MCF 10A (cell line): ENCODE measurements at regions not wholly inside any gene's neighbourhood (a gene's known extent, or its start where the extent isn't known, plus 50 kb on each side); places are given as distances from the start of the nearest gene placed in this dataset.
A peak's percentile ranks its signal among the peaks of the same experiment; 100 is the strongest.

Source experiments
- BruUV-seq: library from RNA; stranded (reverse); fragments of 400-500 nt; replicated peaks from 2 replicates; lab custom pipeline; 2021; lab: Mats Ljungman, UMichigan
- CTCF ChIA-PET: fragments of 300-600 bp; sonication (Branson Sonifier 250); formaldehyde crosslinking; extraction: SDS; loops from one replicate; lab custom pipeline; 2021; ENCODE audit warnings: antibody characterized with exemption, inconsistent platforms; lab: Yijun Ruan, JAX
- POLR2A ChIA-PET: fragments of 300-600, 350-650 bp; sonication (Branson Sonifier 250); formaldehyde crosslinking; extraction: SDS; loops from one replicate; lab custom pipeline; 2020; ENCODE audit warnings: antibody characterized with exemption, inconsistent platforms; lab: Yijun Ruan, JAX
- DNase-seq: peaks from one replicate; pipeline ENCODE4 v3.0.0-alpha.2; 2018; ENCODE audit not compliant: unreplicated experiment
- H3K27ac Mint-ChIP-seq: one replicate; pipeline ENCODE4 v1.8.0; 2022; ENCODE audit warnings: mild to moderate bottlenecking, low read depth, mixed read lengths; ENCODE audit not compliant: unreplicated experiment
- H3K27me3 Mint-ChIP-seq: one replicate; pipeline ENCODE4 v1.8.0; 2022; ENCODE audit warnings: mixed read lengths; ENCODE audit not compliant: insufficient read depth, unreplicated experiment
- H3K36me3 Mint-ChIP-seq: one replicate; pipeline ENCODE4 v1.8.0; 2022; ENCODE audit warnings: mild to moderate bottlenecking, moderate library complexity, mixed read lengths; ENCODE audit not compliant: insufficient read depth, unreplicated experiment
- H3K4me1 Mint-ChIP-seq: one replicate; pipeline ENCODE4 v1.8.0; 2022; ENCODE audit warnings: mixed read lengths; ENCODE audit not compliant: insufficient read depth, unreplicated experiment
- H3K4me3 Mint-ChIP-seq: one replicate; pipeline ENCODE4 v1.8.0; 2022; ENCODE audit warnings: mild to moderate bottlenecking, moderate library complexity, mixed read lengths; ENCODE audit not compliant: unreplicated experiment
- H3K9me3 Mint-ChIP-seq: one replicate; pipeline ENCODE4 v1.8.0; 2022; ENCODE audit warnings: mixed read lengths; ENCODE audit not compliant: unreplicated experiment
- intact Hi-C: fragments of 100-400 bp; cut with micrococcal nuclease; formaldehyde crosslinking; loops from 2 replicates; pipeline ENCODE4 v1.14.1; 2022
- TF ChIP-seq, protein P1 (sequence below): fragments of 200-600 bp; IDR thresholded peaks from one replicate; pipeline ENCODE4 v1.8.0; 2022; ENCODE audit warnings: antibody characterized with exemption, mild to moderate bottlenecking; ENCODE audit not compliant: unreplicated experiment

DNA sequence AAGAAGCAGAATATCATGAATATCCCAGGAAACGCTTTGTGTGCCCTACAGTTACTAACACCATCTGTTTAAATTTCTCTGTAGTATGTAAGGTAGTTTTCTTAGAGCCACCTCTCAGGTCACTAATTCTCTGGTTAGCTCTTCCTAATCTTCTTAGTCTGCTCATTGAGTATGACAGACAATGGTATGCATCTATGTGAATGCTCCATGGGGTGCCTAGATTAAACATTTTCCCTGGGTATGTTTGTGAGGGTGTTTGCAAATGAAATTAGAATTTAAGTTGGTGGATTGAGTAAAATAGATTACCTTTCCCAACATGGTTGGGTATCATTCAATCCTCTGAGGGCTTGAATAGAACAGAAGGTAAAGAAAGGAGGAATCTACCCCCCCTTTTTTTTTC lies 233.0 kb downstream of the PCDH18 start:
- no peak overlapping the region for H3K4me3 Mint-ChIP-seq
- POLR2A ChIA-PET: interaction anchor here (0.9 kb wide), 1 partner anchor 8 kb away, joined by 3 read pairs; no protein-coding TSS in a partner anchor
- H3K27ac Mint-ChIP-seq: no peak overlapping the region
- intact Hi-C loops: no loop called here
- peaks cover 6% of the 10 kb centered on the region for H3K4me1 Mint-ChIP-seq
- H3K9me3 Mint-ChIP-seq: peaks cover 18% of the 10 kb centered on the region
- TF ChIP-seq, protein P1, sequence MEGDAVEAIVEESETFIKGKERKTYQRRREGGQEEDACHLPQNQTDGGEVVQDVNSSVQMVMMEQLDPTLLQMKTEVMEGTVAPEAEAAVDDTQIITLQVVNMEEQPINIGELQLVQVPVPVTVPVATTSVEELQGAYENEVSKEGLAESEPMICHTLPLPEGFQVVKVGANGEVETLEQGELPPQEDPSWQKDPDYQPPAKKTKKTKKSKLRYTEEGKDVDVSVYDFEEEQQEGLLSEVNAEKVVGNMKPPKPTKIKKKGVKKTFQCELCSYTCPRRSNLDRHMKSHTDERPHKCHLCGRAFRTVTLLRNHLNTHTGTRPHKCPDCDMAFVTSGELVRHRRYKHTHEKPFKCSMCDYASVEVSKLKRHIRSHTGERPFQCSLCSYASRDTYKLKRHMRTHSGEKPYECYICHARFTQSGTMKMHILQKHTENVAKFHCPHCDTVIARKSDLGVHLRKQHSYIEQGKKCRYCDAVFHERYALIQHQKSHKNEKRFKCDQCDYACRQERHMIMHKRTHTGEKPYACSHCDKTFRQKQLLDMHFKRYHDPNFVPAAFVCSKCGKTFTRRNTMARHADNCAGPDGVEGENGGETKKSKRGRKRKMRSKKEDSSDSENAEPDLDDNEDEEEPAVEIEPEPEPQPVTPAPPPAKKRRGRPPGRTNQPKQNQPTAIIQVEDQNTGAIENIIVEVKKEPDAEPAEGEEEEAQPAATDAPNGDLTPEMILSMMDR: no peak
- no peaks in the 10 kb centered on the region for H3K27me3 Mint-ChIP-seq
- BruUV-seq: no TSS peak
- no peaks in the 10 kb centered on the region for H3K36me3 Mint-ChIP-seq
- DNase-seq: no peak
- CTCF ChIA-PET: no interaction called here

DNA sequence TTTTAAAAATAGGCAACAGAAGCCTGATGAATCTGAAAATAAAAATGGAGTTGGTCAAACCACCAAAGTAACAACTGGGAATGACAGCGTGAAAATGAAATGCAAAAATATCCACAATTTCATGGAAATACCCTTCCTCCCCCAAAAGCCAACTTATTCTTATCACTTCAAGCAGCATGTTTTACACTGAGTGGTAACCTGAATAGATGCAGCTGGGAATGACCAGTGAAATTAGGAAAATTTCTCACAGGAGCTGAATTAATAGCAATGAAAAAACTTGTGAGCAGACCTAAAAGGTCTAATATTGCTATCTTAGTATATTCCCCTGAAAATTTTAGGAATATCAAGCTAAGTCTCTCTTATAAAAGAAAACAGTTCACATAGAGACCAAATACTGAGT lies 239.0 kb downstream of the PCDH18 start:
- Mint-ChIP-seq H3K27me3 (no peaks in the 10 kb centered on the region), H3K36me3 (no peaks in the 10 kb centered on the region), H3K27ac (no peak overlapping the region), H3K9me3 (peaks cover 11% of the 10 kb centered on the region), H3K4me3 (no peak overlapping the region), H3K4me1 (peaks cover 6% of the 10 kb centered on the region)
- TF ChIP-seq, protein P1: no peak
- CTCF ChIA-PET: no interaction called here
- intact Hi-C loops: no loop called here
- no TSS peak for BruUV-seq
- no peak for DNase-seq
- POLR2A ChIA-PET: no interaction called here

DNA sequence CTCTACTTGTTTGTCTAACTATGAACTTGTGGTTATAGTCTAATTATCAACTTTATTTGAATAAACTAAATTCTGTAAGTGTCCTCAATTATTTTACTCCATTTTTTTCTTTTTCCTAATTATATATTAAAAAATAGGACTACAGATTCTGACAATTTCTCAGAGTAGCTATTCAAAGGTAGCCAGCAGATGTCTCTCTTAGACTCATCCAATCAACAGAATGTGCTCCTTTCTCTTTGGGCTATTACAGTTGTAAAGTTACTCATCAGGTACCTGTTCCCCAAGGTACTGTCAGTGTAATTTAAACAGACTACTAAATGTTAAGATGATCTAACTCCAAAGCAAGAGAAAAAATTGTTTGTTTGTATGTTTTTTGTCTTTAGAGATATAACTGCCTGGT lies 248.6 kb downstream of the PCDH18 start:
- H3K27ac Mint-ChIP-seq: no peak overlapping the region
- no TSS peak for BruUV-seq
- intact Hi-C loops: loop anchor here (1.0 to 10.0 kb wide), 6 partner anchors 159 to 1401 kb away; no protein-coding TSS in a partner anchor
- CTCF ChIA-PET: interaction anchor here (0.7 to 0.8 kb wide), 5 partner anchors 67 to 1393 kb away, joined by 3 to 4 read pairs (median 3); no protein-coding TSS in a partner anchor
- POLR2A ChIA-PET: interaction anchor here (0.6 kb wide), 1 partner anchor 20 kb away, joined by 3 read pairs; no protein-coding TSS in a partner anchor
- no peaks in the 10 kb centered on the region for H3K27me3 Mint-ChIP-seq
- TF ChIP-seq, protein P1: peak; percentile 47
- no peaks in the 10 kb centered on the region for H3K36me3 Mint-ChIP-seq
- H3K4me3 Mint-ChIP-seq: no peak overlapping the region
- peak; percentile 14 for DNase-seq
- H3K4me1 Mint-ChIP-seq: peaks cover 12% of the 10 kb centered on the region
- H3K9me3 Mint-ChIP-seq: no peaks in the 10 kb centered on the region

DNA sequence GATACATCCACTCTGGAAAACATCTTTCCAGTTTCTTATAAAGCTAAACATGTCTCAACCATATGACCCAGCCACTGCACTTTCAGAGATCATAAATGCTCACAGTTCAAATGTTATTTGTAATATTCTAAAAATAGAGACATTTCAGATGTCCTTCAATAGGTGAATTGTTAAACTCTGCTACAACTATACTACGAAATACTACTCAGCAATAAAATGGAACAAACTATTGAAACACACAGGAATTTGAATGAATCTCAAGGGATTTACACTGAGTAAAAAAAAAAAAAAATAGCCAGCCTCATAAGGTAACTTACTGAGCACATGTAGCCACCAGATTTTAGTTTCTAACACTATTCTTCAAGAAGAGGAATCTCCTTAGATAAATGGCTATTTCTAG lies 253.9 kb downstream of the PCDH18 start:
- no peaks in the 10 kb centered on the region for H3K4me1 Mint-ChIP-seq
- H3K36me3 Mint-ChIP-seq: no peaks in the 10 kb centered on the region
- H3K4me3 Mint-ChIP-seq: no peak overlapping the region
- H3K9me3 Mint-ChIP-seq: no peaks in the 10 kb centered on the region
- BruUV-seq: no TSS peak
- TF ChIP-seq, protein P1: no peak
- POLR2A ChIA-PET: no interaction called here
- CTCF ChIA-PET: interaction anchor here (0.6 kb wide), 1 partner anchor 576 kb away, joined by 4 read pairs; no protein-coding TSS in a partner anchor
- no peak overlapping the region for H3K27ac Mint-ChIP-seq
- intact Hi-C loops: no loop called here
- no peaks in the 10 kb centered on the region for H3K27me3 Mint-ChIP-seq
- no peak for DNase-seq
